GM12878 (cell line): ENCODE measurements at regions not wholly inside any gene's neighbourhood (a gene's known extent, or its start where the extent isn't known, plus 50 kb on each side); places are given as distances from the start of the nearest gene placed in this dataset.

Source experiments
- ATAC-seq: fragments of 200-7000 bp; cut with Tn5 transposase; 3 replicates; pipeline ENCODE4 v1.9.1; 2020; ENCODE audit warnings: mild to moderate bottlenecking, moderate library complexity
- BruUV-seq: library from RNA; stranded (reverse); fragments of 400-500 nt; replicated peaks from 2 replicates; lab custom pipeline; 2021; lab: Mats Ljungman, UMichigan
- CTCF ChIA-PET: fragments of 300-600 bp; sonication (Branson Sonifier 250); formaldehyde crosslinking; extraction: SDS; loops from one replicate; lab custom pipeline; 2021; ENCODE audit warnings: inconsistent platforms; lab: Yijun Ruan, JAX
- POLR2A ChIA-PET: fragments of 350-600 bp; formaldehyde crosslinking; extraction: SDS; loops from one replicate; lab custom pipeline; 2021; ENCODE audit warnings: inconsistent platforms; lab: Charles Lee
- RAD21 ChIA-PET: fragments of 300-600 bp; sonication (Branson Sonifier 250); formaldehyde crosslinking; loops from one replicate; lab custom pipeline; 2023; ENCODE audit warnings: antibody characterized with exemption; ENCODE audit not compliant: unreplicated experiment; lab: Charles Lee
- SMC1A ChIA-PET: fragments of 300-600 bp; sonication (Branson Sonifier 250); formaldehyde crosslinking; loops from one replicate; lab custom pipeline; 2023; ENCODE audit not compliant: unreplicated experiment, uncharacterized antibody; lab: Charles Lee
- DNase-seq: peaks from one replicate; pipeline ENCODE4 v3.0.0-alpha.2; 2011; ENCODE audit warnings: low read depth, low spot score
- FAIRE-seq: peaks from 3 replicates; lab custom pipeline; 2011; peaks lifted over from hg19 to GRCh38; lab: Jason Lieb, UNC
- H2AFZ ChIP-seq: 2 replicates; pipeline ENCODE4 v1.6.0; 2011; ENCODE audit warnings: low read depth, low read length, control low read depth; ENCODE audit not compliant: control insufficient read depth
- H3K27ac ChIP-seq: 2 replicates; pipeline ENCODE4 v1.5.1; 2011; ENCODE audit warnings: control low read depth; ENCODE audit not compliant: control insufficient read depth, insufficient read depth
- H3K27me3 ChIP-seq, 2 experiments: replicated peaks in 1 of 2; 2 replicates each; pipeline versions ENCODE4 v1.6.0 to v1.6.1; 2011; ENCODE audit warnings: low read length in 1 of 2; ENCODE audit not compliant: control insufficient read depth in 2 of 2, insufficient read depth in 2 of 2
- H3K36me3 ChIP-seq, 2 experiments: 2 replicates each; pipeline ENCODE4 v1.5.1; 2011; ENCODE audit warnings: low read length in 1 of 2; ENCODE audit not compliant: control insufficient read depth in 2 of 2, insufficient read depth in 2 of 2
- H3K4me1 ChIP-seq: 2 replicates; pipeline ENCODE4 v1.6.1; 2011; ENCODE audit warnings: mild to moderate bottlenecking, low read length, moderate library complexity, mixed read lengths; ENCODE audit not compliant: control insufficient read depth, insufficient read depth
- H3K4me2 ChIP-seq: 2 replicates; pipeline ENCODE4 v1.6.0; 2011; ENCODE audit warnings: control low read depth; ENCODE audit not compliant: control insufficient read depth, insufficient read depth
- H3K4me3 ChIP-seq: fragments of 200-600 bp; sonication (generic); 2 replicates; pipeline ENCODE4 v1.5.1; 2016
- H3K79me2 ChIP-seq: 2 replicates; pipeline ENCODE4 v1.6.0; 2011; ENCODE audit warnings: low read length; ENCODE audit not compliant: control insufficient read depth, insufficient read depth
- H3K9ac ChIP-seq: 2 replicates; pipeline ENCODE4 v1.8.0; 2011; ENCODE audit warnings: low read length, control low read depth, mixed read lengths; ENCODE audit not compliant: control insufficient read depth, insufficient read depth
- H3K9me3 ChIP-seq: replicated peaks from 3 replicates; pipeline ENCODE4 v1.5.1; 2011; ENCODE audit warnings: mild to moderate bottlenecking, low read length; ENCODE audit not compliant: control insufficient read depth, insufficient read depth
- H4K20me1 ChIP-seq: 2 replicates; pipeline ENCODE4 v1.6.0; 2011; ENCODE audit not compliant: control insufficient read depth, insufficient read depth
- CHD1 ChIP-seq: IDR thresholded peaks from 2 replicates; pipeline ENCODE4 v1.6.1; 2012; ENCODE audit warnings: low read depth, low read length, improper control_type of control experiment
- CHD2 ChIP-seq: IDR thresholded peaks from 2 replicates; pipeline ENCODE4 v1.6.1; 2011; ENCODE audit warnings: low read depth, low read length, improper control_type of control experiment, borderline replicate concordance
- POLR2AphosphoS5 ChIP-seq: IDR thresholded peaks from 2 replicates; pipeline ENCODE4 v1.6.1; 2011; ENCODE audit warnings: mild to moderate bottlenecking, low read length, inconsistent platforms
- RAD21 ChIP-seq: IDR thresholded peaks from 2 replicates; pipeline ENCODE4 v1.6.1; 2011; ENCODE audit warnings: mild to moderate bottlenecking, low read depth, low read length, moderate library complexity; ENCODE audit not compliant: insufficient read depth
- WGBS: methylation state at CpG from one replicate; pipeline ENCODE4 v1.1.6; 2016; ENCODE audit warnings: low lambda C conversion rate; ENCODE audit not compliant: insufficient replicate concordance, insufficient coverage; ENCODE audit errors: missing lambda C conversion rate; 5-methylcytosine and 5-hydroxymethylcytosine counted together
- in situ Hi-C: fragments of 300-500 bp; cut with MboI; formaldehyde crosslinking; loops from 9 replicates; pipeline ENCODE4 v1.14.3; 2018; ENCODE audit warnings: mixed read lengths
- intact Hi-C: fragments of 100-400 bp; cut with micrococcal nuclease; formaldehyde crosslinking; loops from one replicate; pipeline ENCODE4 v1.14.2; 2022; ENCODE audit not compliant: unreplicated experiment
- TF ChIP-seq, protein P1 (sequence below): fragments of 450-650 bp; IDR thresholded peaks from 2 replicates; pipeline ENCODE4 v1.6.1; 2017; ENCODE audit warnings: mild to moderate bottlenecking
- TF ChIP-seq, protein P2 (sequence below): fragments of 450-650 bp; IDR thresholded peaks from 2 replicates; pipeline ENCODE4 v1.6.1; 2017; ENCODE audit warnings: borderline replicate concordance

DNA sequence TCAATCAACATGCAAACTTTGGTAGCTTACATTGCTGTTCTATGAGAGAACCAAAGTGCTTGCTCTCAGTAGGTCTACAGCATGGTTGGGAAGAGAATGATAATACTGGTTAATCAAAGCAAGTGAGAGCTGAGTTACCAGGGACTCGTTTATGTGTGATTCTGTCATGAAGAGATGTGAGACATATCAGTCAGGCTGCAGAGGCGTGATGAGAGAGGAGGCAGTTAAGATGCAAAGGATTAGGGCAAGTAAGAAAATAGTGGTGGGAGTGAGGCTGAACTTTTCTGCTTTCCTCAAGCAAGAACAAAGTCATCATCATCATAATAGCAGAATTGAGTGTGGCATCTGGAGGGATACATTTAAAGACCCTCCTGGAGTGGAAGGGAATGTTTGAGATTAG, 86.5 kb downstream of the RPS12 start:
- H3K4me3 ChIP-seq, result no peak overlapping the region
- no peak overlapping the region for H2AFZ ChIP-seq
- H3K36me3 ChIP-seq, result no peaks in the 10 kb centered on the region
- ATAC-seq (no peak), DNase-seq (no peak), FAIRE-seq (no peak)
- H3K4me2 ChIP-seq, result no peak overlapping the region
- no peaks in the 10 kb centered on the region for H3K9me3 ChIP-seq
- peaks cover 0 to 3% of the 10 kb centered on the region in 2 experiments; a peak in 1 of 4 replicates for H3K27me3 ChIP-seq
- no peaks in the 10 kb centered on the region for H3K4me1 ChIP-seq
- H4K20me1 ChIP-seq, result no peaks in the 10 kb centered on the region
- no peaks in the 10 kb centered on the region for H3K79me2 ChIP-seq
- ChIA-PET RAD21 (no interaction called here), POLR2A (no interaction called here), CTCF (no interaction called here), SMC1A (interaction anchor here (0.6 kb wide), 1 partner anchor 14 kb away, joined by 3 read pairs; no protein-coding TSS in a partner anchor)
- TF ChIP-seq, protein P1, sequence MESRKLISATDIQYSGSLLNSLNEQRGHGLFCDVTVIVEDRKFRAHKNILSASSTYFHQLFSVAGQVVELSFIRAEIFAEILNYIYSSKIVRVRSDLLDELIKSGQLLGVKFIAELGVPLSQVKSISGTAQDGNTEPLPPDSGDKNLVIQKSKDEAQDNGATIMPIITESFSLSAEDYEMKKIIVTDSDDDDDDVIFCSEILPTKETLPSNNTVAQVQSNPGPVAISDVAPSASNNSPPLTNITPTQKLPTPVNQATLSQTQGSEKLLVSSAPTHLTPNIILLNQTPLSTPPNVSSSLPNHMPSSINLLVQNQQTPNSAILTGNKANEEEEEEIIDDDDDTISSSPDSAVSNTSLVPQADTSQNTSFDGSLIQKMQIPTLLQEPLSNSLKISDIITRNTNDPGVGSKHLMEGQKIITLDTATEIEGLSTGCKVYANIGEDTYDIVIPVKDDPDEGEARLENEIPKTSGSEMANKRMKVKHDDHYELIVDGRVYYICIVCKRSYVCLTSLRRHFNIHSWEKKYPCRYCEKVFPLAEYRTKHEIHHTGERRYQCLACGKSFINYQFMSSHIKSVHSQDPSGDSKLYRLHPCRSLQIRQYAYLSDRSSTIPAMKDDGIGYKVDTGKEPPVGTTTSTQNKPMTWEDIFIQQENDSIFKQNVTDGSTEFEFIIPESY, result no peak
- TF ChIP-seq CHD1 (no peak), CHD2 (no peak), POLR2AphosphoS5 (no peak), RAD21 (no peak)
- no peak overlapping the region for H3K9ac ChIP-seq
- H3K27ac ChIP-seq, result no peak overlapping the region
- no TSS peak for BruUV-seq
- 19% methylated on average over 2 of the region's 2 CpGs for WGBS
- in situ Hi-C loops, result no loop called here
- intact Hi-C loops, result no loop called here

DNA sequence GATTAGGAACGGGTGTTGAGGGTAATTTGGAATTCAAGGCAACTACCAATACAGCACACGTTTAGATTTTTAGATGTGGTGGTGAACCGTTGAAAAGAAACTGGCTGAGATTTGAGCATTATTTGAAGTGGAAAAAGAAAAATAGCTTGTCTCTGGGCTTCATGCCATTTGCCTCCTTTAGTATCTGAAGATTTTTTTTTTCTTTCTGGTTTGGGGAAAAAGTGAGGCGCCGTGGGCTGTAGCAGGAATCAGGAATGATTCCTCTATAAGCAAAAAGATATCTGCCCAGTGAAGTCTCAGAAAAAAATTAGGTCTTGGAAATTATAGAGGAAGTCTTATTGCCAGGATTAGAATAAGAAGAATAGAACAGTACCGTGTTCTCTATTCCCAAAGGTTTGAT, 88.5 kb downstream of the RPS12 start:
- ATAC-seq, result no peak
- SMC1A ChIA-PET, result no interaction called here
- TF ChIP-seq, protein P2, sequence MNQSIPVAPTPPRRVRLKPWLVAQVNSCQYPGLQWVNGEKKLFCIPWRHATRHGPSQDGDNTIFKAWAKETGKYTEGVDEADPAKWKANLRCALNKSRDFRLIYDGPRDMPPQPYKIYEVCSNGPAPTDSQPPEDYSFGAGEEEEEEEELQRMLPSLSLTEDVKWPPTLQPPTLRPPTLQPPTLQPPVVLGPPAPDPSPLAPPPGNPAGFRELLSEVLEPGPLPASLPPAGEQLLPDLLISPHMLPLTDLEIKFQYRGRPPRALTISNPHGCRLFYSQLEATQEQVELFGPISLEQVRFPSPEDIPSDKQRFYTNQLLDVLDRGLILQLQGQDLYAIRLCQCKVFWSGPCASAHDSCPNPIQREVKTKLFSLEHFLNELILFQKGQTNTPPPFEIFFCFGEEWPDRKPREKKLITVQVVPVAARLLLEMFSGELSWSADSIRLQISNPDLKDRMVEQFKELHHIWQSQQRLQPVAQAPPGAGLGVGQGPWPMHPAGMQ, result no peak
- TF ChIP-seq, all 136 proteins: peak for 0
- no peak overlapping the region for H2AFZ ChIP-seq
- intact Hi-C loops (no loop called here), in situ Hi-C loops (no loop called here)
- H3K27ac ChIP-seq, result no peak overlapping the region
- H4K20me1 ChIP-seq, result no peaks in the 10 kb centered on the region
- H3K4me3 ChIP-seq, result no peak overlapping the region
- ChIA-PET RAD21 (no interaction called here), POLR2A (no interaction called here), CTCF (no interaction called here)
- no peak for FAIRE-seq
- H3K9ac ChIP-seq, result no peak overlapping the region
- H3K36me3 ChIP-seq, result no peaks in the 10 kb centered on the region
- no TSS peak for BruUV-seq
- no peaks in the 10 kb centered on the region for H3K4me1 ChIP-seq
- peaks cover 0 to 3% of the 10 kb centered on the region in 2 experiments; a peak in 1 of 4 replicates for H3K27me3 ChIP-seq
- no peaks in the 10 kb centered on the region for H3K9me3 ChIP-seq
- WGBS, result 47% methylated on average over 6 of the region's 6 CpGs
- no peak overlapping the region for H3K4me2 ChIP-seq
- no peaks in the 10 kb centered on the region for H3K79me2 ChIP-seq
- DNase-seq, result no peak
